NOMO-1 treated with dmso at 0.1 percent for 144 hours (cell line): ENCODE measurements at regions not wholly inside any gene's neighbourhood (a gene's known extent, or its start where the extent isn't known, plus 50 kb on each side); places are given as distances from the start of the nearest gene placed in this dataset.
"Not testable (repeated sequence)": the region's sequence is repeated elsewhere in the genome, so short reads cannot be mapped to it uniquely, and the experiment has no call there.

Source experiments
- DNase-seq: peaks from one replicate; lab custom pipeline; 2025; ENCODE audit not compliant: unreplicated experiment; lab: John Stamatoyannopoulos, UW

DNA sequence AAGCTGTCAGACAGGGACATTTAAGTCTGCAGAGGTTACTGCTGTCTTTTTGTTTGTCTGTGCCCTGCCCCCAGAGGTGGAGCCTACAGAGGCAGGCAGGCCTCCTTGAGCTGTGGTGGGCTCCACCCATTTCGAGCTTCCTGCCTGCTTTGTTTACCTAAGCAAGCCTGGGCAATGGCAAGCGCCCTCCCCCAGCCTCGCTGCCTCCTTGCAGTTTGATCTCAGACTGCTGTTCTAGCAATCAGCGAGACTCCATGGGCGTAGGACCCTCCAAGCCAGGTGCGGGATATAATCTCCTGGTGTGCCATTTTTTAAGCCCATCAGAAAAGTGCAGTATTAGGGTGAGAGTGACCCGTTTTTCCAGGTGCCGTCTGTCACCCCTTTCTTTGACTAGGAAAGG, 53.6 kb upstream of the EDA2R start:
- not testable (repeated sequence) for DNase-seq
